SU-DHL-6 (cell line): ENCODE measurements at regions not wholly inside any gene's neighbourhood (a gene's known extent, or its start where the extent isn't known, plus 50 kb on each side); places are given as distances from the start of the nearest gene placed in this dataset.

ENCODE experiments used
- H2AFZ ChIP-seq: fragments of 200-600 bp; sonication (generic); 2 replicates; pipeline ENCODE4 v1.6.1; 2014; ENCODE audit warnings: low read depth, mild to moderate bottlenecking, moderate library complexity, mixed read lengths, antibody characterized with exemption, low read length; ENCODE audit not compliant: severe bottlenecking
- H3F3A ChIP-seq: fragments of 200-600 bp; shearing (Covaris generic); 2 replicates; pipeline ENCODE4 v1.6.0; 2016; ENCODE audit warnings: antibody characterized with exemption, mild to moderate bottlenecking; ENCODE audit not compliant: insufficient read depth
- H3K27ac ChIP-seq: fragments of 200-600 bp; sonication (generic); 2 replicates; pipeline ENCODE4 v1.5.1; 2016; ENCODE audit warnings: low read depth, mild to moderate bottlenecking, low read length, moderate library complexity, mixed read lengths
- H3K27me3 ChIP-seq: fragments of 200-600 bp; sonication (generic), shearing (Covaris generic); 2 replicates; pipeline ENCODE4 v1.6.0; 2014; ENCODE audit warnings: mild to moderate bottlenecking, low read length
- H3K36me3 ChIP-seq: fragments of 200-600 bp; sonication (generic); 2 replicates; pipeline ENCODE4 v1.6.1; 2014; ENCODE audit warnings: mild to moderate bottlenecking, low read length, mixed read lengths
- H3K4me2 ChIP-seq: fragments of 300-600, 200-600 bp; shearing (Covaris generic), sonication (generic); 2 replicates; pipeline ENCODE4 v1.6.0; 2014; ENCODE audit warnings: low read length, low read depth, mild to moderate bottlenecking; ENCODE audit not compliant: poor library complexity, severe bottlenecking
- H3K4me3 ChIP-seq: fragments of 200-600 bp; sonication (generic); 2 replicates; pipeline ENCODE4 v1.5.1; 2014; ENCODE audit warnings: antibody characterized with exemption, low read length, mild to moderate bottlenecking, mixed read lengths; ENCODE audit not compliant: insufficient read depth, poor library complexity, severe bottlenecking
- H3K79me2 ChIP-seq: fragments of 200-600 bp; sonication (generic); 2 replicates; pipeline ENCODE4 v1.6.1; 2014; ENCODE audit warnings: mild to moderate bottlenecking, low read length, moderate library complexity; ENCODE audit not compliant: insufficient read depth
- H3K9ac ChIP-seq: fragments of 200-600 bp; sonication (generic); 2 replicates; pipeline ENCODE4 v1.7.0; 2014; ENCODE audit warnings: mild to moderate bottlenecking, low read length
- H3K9me2 ChIP-seq: fragments of 200-600 bp; sonication (generic); replicated peaks from 2 replicates; pipeline ENCODE4 v1.6.1; 2014; ENCODE audit warnings: low read length; ENCODE audit not compliant: insufficient read depth
- H3K9me3 ChIP-seq: fragments of 200-600 bp; sonication (generic); 2 replicates; pipeline ENCODE4 v1.6.1; 2014; ENCODE audit warnings: low read length, mixed read lengths; ENCODE audit not compliant: insufficient read depth
- H4K20me1 ChIP-seq: fragments of 200-600 bp; sonication (generic); 2 replicates; pipeline ENCODE4 v1.6.1; 2014; ENCODE audit warnings: low read depth, mild to moderate bottlenecking, antibody characterized with exemption, low read length, moderate library complexity, mixed read lengths
- EZH2phosphoT487 ChIP-seq: fragments of 200-600 bp; sonication (generic), shearing (Covaris generic); conservative IDR thresholded peaks from 2 replicates; pipeline ENCODE4 v1.6.1; 2018; ENCODE audit warnings: mild to moderate bottlenecking, antibody characterized with exemption, low read length, moderate library complexity, mixed read lengths
- TF ChIP-seq, protein P1 (sequence below): fragments of 200-600 bp; sonication (generic); IDR thresholded peaks from one replicate; pipeline ENCODE4 v1.5.1; 2017; ENCODE audit warnings: antibody characterized with exemption, mild to moderate bottlenecking, low read length, moderate library complexity; ENCODE audit not compliant: insufficient read depth, poor library complexity, severe bottlenecking

DNA sequence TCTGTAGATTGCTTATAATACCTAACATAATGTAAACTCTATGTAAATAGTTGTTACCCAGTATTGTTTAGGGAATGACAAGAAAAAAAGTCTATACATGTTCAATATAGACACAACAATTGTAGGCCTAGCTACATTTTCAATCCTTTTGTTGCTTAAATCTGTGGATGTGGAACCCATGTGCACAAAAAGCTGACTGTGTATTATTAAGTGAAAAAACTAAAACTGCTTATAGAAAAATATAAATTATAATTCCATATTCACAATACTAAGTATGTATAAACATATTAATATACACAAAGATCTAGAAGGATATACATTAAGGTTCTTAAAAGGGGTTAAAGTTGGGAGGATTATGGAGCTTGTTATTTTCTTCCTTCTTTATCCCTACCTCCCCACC, 188.7 kb downstream of the PIK3R1 start:
- no peaks in the 10 kb centered on the region for H3K9me3 ChIP-seq
- TF ChIP-seq, protein P1, sequence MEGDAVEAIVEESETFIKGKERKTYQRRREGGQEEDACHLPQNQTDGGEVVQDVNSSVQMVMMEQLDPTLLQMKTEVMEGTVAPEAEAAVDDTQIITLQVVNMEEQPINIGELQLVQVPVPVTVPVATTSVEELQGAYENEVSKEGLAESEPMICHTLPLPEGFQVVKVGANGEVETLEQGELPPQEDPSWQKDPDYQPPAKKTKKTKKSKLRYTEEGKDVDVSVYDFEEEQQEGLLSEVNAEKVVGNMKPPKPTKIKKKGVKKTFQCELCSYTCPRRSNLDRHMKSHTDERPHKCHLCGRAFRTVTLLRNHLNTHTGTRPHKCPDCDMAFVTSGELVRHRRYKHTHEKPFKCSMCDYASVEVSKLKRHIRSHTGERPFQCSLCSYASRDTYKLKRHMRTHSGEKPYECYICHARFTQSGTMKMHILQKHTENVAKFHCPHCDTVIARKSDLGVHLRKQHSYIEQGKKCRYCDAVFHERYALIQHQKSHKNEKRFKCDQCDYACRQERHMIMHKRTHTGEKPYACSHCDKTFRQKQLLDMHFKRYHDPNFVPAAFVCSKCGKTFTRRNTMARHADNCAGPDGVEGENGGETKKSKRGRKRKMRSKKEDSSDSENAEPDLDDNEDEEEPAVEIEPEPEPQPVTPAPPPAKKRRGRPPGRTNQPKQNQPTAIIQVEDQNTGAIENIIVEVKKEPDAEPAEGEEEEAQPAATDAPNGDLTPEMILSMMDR = no peak
- no peak for TF ChIP-seq EZH2phosphoT487
- no peaks in the 10 kb centered on the region for H3K36me3 ChIP-seq
- H3K4me3 ChIP-seq = no peak overlapping the region
- no peaks in the 10 kb centered on the region for H4K20me1 ChIP-seq
- H3F3A ChIP-seq = no peaks in the 10 kb centered on the region
- H3K9ac ChIP-seq = no peak overlapping the region
- no peaks in the 10 kb centered on the region for H3K27me3 ChIP-seq
- H3K79me2 ChIP-seq = no peaks in the 10 kb centered on the region
- H2AFZ ChIP-seq = no peak overlapping the region
- H3K9me2 ChIP-seq = no peaks in the 10 kb centered on the region
- H3K4me2 ChIP-seq = no peak overlapping the region
- H3K27ac ChIP-seq = no peak overlapping the region

GRCh38 chr5:68405026-68405684, 189.6 kb downstream of the PIK3R1 start:
- no peaks in the 10 kb centered on the region for H4K20me1 ChIP-seq
- H3F3A ChIP-seq = no peaks in the 10 kb centered on the region
- no peaks in the 10 kb centered on the region for H3K27me3 ChIP-seq
- no peaks in the 10 kb centered on the region for H3K9me2 ChIP-seq
- H3K9ac ChIP-seq = no peak overlapping the region
- no peak overlapping the region for H3K4me2 ChIP-seq
- H3K36me3 ChIP-seq = no peaks in the 10 kb centered on the region
- no peak overlapping the region for H3K4me3 ChIP-seq
- no peaks in the 10 kb centered on the region for H3K79me2 ChIP-seq
- no peak overlapping the region for H2AFZ ChIP-seq
- no peaks in the 10 kb centered on the region for H3K9me3 ChIP-seq
- no peak for TF ChIP-seq EZH2phosphoT487
- TF ChIP-seq, protein P1 = no peak
- no peak overlapping the region for H3K27ac ChIP-seq

GRCh38 chr5:68405784-68406743, 190.5 kb downstream of the PIK3R1 start:
- H2AFZ ChIP-seq = peak overlapping the region; percentile 1
- TF ChIP-seq, protein P1 = no peak
- TF ChIP-seq EZH2phosphoT487 = no peak
- H3K4me2 ChIP-seq = no peak overlapping the region
- no peaks in the 10 kb centered on the region for H3K36me3 ChIP-seq
- H4K20me1 ChIP-seq = no peaks in the 10 kb centered on the region
- no peaks in the 10 kb centered on the region for H3F3A ChIP-seq
- H3K9me3 ChIP-seq = no peaks in the 10 kb centered on the region
- no peaks in the 10 kb centered on the region for H3K9me2 ChIP-seq
- H3K9ac ChIP-seq = no peak overlapping the region
- H3K4me3 ChIP-seq = no peak overlapping the region
- no peaks in the 10 kb centered on the region for H3K27me3 ChIP-seq
- no peaks in the 10 kb centered on the region for H3K79me2 ChIP-seq
- H3K27ac ChIP-seq = no peak overlapping the region
